Lower leg skin (tissue), 4 donors: ENCODE measurements at regions not wholly inside any gene's neighbourhood (a gene's known extent, or its start where the extent isn't known, plus 50 kb on each side); places are given as distances from the start of the nearest gene placed in this dataset.

Source experiments
- DNase-seq, 2 donors: peaks; one replicate each; pipeline ENCODE4 v3.0.0-alpha.2; 2019; ENCODE audit warnings: low spot score in 2 of 2
- H3K4me3 ChIP-seq: fragments of 200-600 bp; sonication (generic); 2 replicates; pipeline ENCODE4 v1.5.1; 2017; ENCODE audit warnings: mild to moderate bottlenecking, low read depth; ENCODE audit not compliant: poor library complexity, severe bottlenecking
- POLR2A ChIP-seq, 2 donors: fragments of 450-650 bp; IDR thresholded peaks; one replicate each; pipeline ENCODE4 v1.6.1; 2016 to 2017; ENCODE audit warnings: antibody characterized with exemption in 2 of 2, mild to moderate bottlenecking in 1 of 2, moderate library complexity in 1 of 2
- WGBS, 2 donors: methylation state at CpG; one replicate each; pipeline ENCODE4 v1.1.5; 2018; 5-methylcytosine and 5-hydroxymethylcytosine counted together
- intact Hi-C: fragments of 100-400 bp; cut with DNase I; formaldehyde crosslinking; loops from one replicate; pipeline ENCODE4 v1.15.0; 2023; ENCODE audit warnings: low total_unique reads
- TF ChIP-seq, protein P1 (sequence below), 3 donors: fragments of 450-650 bp; IDR thresholded peaks; one replicate each; pipeline ENCODE4 v1.5.1; 2016; ENCODE audit warnings: antibody characterized with exemption in 3 of 3, mild to moderate bottlenecking in 3 of 3, moderate library complexity in 2 of 3

DNA sequence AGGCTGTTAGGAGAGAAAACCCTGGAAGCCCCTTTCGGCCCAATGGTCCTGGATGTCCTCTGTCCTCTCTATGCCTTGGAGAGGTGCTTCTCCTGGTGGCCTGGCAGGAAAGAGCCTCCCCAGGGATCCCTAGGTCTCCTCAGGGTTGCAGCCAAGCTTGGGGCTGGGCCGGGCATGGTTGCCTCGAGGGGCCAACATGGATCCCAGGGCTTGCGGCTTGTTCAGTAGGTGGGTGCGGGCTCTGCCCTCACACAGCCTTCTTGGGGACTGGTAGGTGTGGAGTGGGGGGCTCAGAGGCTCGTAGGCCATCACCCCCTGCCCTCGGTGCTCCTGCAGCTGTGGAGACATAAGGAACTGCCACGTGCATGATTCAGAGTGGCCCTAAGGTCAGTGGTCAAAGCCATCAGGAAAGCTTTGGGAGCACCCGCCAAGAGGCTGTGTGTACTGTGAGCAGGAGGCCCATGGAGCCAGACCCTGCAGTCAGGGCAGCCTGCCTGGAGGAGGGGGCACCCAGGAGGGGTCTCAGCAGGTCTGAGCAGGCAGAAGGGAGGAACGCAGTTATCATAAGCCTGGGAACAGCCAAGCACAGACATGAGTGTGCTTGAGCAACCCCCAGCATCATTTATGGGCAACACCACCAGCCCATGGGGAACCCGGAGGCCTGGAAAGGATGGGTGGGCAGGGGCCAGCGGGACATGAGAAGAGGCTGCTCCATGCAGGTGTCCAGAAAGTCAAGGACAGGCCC lies 231.0 kb downstream of the GLI2 start:
- intact Hi-C loops = no loop called here
- WGBS, 2 donors = 95 to 96% methylated on average over 9 to 11 of the region's 12 CpGs
- DNase-seq = no peak
- TF ChIP-seq POLR2A (IDR thresholded peaks at IDR 0.05) = no peak
- TF ChIP-seq, protein P1, sequence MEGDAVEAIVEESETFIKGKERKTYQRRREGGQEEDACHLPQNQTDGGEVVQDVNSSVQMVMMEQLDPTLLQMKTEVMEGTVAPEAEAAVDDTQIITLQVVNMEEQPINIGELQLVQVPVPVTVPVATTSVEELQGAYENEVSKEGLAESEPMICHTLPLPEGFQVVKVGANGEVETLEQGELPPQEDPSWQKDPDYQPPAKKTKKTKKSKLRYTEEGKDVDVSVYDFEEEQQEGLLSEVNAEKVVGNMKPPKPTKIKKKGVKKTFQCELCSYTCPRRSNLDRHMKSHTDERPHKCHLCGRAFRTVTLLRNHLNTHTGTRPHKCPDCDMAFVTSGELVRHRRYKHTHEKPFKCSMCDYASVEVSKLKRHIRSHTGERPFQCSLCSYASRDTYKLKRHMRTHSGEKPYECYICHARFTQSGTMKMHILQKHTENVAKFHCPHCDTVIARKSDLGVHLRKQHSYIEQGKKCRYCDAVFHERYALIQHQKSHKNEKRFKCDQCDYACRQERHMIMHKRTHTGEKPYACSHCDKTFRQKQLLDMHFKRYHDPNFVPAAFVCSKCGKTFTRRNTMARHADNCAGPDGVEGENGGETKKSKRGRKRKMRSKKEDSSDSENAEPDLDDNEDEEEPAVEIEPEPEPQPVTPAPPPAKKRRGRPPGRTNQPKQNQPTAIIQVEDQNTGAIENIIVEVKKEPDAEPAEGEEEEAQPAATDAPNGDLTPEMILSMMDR (IDR thresholded peaks at IDR 0.05) = no peak
- H3K4me3 ChIP-seq = no peak overlapping the region

DNA sequence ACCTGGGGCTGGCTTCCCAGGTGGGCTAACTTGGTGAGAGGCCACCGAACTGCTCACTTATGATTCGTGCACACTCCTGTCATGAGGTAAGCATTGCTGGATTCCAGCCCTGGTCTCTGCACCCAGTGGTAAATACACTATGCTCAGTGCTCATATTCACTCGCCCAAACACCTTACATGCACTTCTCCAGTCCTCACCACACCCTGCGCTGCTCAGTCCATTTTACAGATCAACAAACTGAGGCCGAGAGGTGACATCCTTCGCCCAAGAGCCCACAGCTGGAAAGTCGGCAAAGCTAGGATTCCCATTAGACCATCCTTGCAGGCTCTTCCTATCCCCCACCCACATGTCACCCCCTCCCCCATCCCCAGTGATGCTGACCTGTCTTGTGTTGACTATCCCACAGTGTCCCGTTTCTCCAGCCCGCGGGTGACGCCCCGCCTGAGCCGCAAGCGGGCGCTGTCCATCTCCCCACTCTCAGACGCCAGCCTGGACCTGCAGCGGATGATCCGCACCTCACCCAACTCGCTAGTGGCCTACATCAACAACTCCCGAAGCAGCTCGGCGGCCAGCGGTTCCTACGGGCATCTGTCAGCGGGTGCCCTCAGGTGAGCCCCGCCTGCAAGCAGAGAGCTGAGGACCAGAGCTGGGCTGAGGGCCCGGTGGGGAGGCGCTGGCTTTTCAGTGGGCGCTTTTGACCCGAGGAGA lies 232.8 kb downstream of the GLI2 start:
- no peak overlapping the region for H3K4me3 ChIP-seq
- WGBS, 2 donors = 91 to 93% methylated on average over 30 of the region's 30 CpGs
- intact Hi-C loops = no loop called here
- no peak for TF ChIP-seq POLR2A (IDR thresholded peaks at IDR 0.05)
- TF ChIP-seq, protein P1 (IDR thresholded peaks at IDR 0.05) = no peak
- DNase-seq = no peak

DNA sequence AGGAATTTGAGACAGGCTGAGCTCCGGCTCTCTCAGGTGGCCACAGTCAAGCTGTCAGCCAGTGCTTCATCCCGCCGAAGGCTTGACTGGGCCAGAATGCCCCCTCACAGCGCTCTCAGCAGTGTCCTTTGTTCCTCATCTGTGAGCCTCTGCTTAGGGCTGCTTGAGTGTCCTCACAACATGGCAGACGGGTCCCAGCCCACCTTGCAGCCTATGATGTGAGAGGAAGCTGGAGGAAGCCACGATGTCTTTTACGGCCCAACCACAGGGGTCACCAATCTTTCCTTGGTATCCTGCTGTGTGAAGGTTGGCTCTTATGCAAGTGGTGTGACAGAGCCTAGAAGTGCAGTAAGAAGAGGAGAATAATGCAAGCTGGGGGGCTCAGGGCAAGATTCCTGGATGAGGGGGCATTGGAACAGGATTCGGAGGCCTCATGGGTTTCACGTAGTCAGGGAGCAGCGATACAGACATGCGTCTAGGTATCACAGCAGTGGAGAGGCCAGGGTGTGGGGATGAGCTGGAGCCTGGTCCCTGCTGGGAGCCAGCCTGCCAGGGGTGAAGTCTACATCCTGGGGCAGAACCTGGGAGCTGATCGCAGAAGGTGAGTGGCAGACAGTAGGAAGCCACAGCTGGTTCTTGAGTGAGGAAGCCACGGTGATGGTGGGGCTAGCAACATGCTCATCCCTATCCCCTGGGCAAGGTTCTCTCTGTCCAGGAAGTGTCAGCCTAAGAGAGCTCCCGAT lies 234.1 kb downstream of the GLI2 start:
- TF ChIP-seq, protein P1 (IDR thresholded peaks at IDR 0.05) = no peak
- no peak for TF ChIP-seq POLR2A (IDR thresholded peaks at IDR 0.05)
- no peak for DNase-seq
- no peak overlapping the region for H3K4me3 ChIP-seq
- intact Hi-C loops = no loop called here
- 86 to 89% methylated on average over 13 to 14 of the region's 14 CpGs for WGBS, 2 donors

DNA sequence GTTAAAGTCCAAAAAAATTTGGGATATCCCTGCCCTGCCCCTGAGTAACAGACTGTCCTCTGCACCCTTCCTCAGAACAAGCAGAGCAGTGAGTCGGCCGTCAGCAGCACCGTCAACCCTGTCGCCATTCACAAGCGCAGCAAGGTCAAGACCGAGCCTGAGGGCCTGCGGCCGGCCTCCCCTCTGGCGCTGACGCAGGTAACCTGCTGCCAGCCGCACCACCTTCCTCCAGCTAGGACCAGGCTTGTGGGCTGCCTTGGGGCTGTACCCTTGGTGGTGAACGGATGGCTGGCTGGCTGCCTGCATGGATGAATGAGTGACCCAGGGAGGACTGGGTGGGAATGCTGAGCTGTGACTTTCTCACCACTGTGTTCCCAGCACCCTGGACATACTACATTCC lies 236.2 kb downstream of the GLI2 start:
- 94 to 97% methylated on average over 12 of the region's 12 CpGs for WGBS, 2 donors
- intact Hi-C loops = no loop called here
- no peak overlapping the region for H3K4me3 ChIP-seq
- TF ChIP-seq, protein P1 (IDR thresholded peaks at IDR 0.05) = no peak
- no peak for TF ChIP-seq POLR2A (IDR thresholded peaks at IDR 0.05)
- DNase-seq = no peak

DNA sequence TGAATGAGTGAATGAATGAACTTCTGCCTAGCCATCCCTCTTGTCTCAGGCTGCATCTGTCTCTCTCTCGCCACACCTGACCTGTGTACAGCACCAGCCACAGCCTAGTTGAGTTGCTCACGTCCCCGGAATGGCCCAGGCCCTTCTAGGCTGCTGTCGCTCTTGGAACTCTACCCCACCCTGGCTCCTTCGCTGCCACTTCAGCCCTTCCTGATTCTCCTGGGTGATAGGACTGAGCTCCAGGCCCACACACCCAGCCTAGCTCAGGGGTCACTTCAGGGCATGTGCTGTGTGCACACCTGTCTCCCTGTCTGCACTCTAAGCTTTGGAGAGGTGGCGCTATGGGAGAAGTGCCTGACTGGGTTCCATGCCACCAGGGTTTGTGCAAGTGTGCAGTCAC lies 236.6 kb downstream of the GLI2 start:
- intact Hi-C loops = no loop called here
- no peak for DNase-seq
- TF ChIP-seq POLR2A (IDR thresholded peaks at IDR 0.05) = no peak
- TF ChIP-seq, protein P1 (IDR thresholded peaks at IDR 0.05) = no peak
- 93 to 94% methylated on average over 5 of the region's 6 CpGs for WGBS, 2 donors
- H3K4me3 ChIP-seq = no peak overlapping the region
